ENCODE measurements at regions not wholly inside any gene's neighbourhood (a gene's known extent, or its start where the extent isn't known, plus 50 kb on each side); places are given as distances from the start of the nearest gene placed in this dataset.

DNA sequence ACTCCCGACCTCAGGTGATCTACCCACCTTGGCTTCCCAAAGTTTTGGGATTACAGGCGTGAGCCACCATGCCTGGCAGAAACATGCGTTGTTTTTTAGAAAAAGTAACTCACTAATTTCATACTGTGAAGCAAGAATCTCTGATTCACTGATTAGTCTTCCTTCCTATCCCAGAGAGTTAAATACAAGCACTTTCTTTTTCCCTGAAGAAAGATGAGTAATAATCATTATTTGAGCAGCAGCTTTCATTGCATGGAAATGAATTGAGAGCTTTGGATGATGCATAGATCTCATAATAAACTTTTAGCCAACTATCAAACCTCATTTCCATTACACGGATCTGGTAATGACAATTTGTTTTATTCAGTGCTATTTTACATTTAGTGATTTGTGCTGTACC is 892.5 kb upstream of the EYS start:
- CTCF ChIA-PET, result no interaction called here

GRCh38 chr6:66578362-66578761 is 871.3 kb upstream of the EYS start:
- POLR2A ChIA-PET, result no interaction called here
- H3K36me3 ChIP-seq (ENCODE audit: control insufficient read depth in 2 of 2, insufficient read depth in 1 of 2, low read length in 2 of 2), result no peaks in the 10 kb centered on the region
- no peaks in the 10 kb centered on the region for H3K9me3 ChIP-seq (ENCODE audit: control insufficient read depth, insufficient read depth, low read depth, low read length)
- CTCF ChIA-PET, result no interaction called here
- no peak overlapping the region for H3K27ac ChIP-seq (ENCODE audit: extremely low read depth, low read depth, low read length)
- TF ChIP-seq, protein P1, sequence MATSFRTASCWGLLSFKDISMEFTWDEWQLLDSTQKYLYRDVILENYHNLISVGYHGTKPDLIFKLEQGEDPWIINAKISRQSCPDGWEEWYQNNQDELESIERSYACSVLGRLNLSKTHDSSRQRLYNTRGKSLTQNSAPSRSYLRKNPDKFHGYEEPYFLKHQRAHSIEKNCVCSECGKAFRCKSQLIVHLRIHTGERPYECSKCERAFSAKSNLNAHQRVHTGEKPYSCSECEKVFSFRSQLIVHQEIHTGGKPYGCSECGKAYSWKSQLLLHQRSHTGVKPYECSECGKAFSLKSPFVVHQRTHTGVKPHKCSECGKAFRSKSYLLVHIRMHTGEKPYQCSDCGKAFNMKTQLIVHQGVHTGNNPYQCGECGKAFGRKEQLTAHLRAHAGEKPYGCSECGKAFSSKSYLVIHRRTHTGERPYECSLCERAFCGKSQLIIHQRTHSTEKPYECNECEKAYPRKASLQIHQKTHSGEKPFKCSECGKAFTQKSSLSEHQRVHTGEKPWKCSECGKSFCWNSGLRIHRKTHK (tag by site-specific recombination; IDR thresholded peaks at IDR 0.05), result no peak
- TF ChIP-seq ATF2 (tag by site-specific recombination; IDR thresholded peaks at IDR 0.05; ENCODE audit: low read depth) (0 out of 2 replicates have a peak, but pooled peaks have one; percentile 12), RBAK (tag by site-specific recombination; IDR thresholded peaks at IDR 0.05) (no peak), ZBTB17 (tag by site-specific recombination; IDR thresholded peaks at IDR 0.05) (no peak)
- no peak overlapping the region for H3K4me3 ChIP-seq (ENCODE audit: low read depth, low read length)
- H3K4me1 ChIP-seq (ENCODE audit: control insufficient read depth, insufficient read depth, low read length), result no peaks in the 10 kb centered on the region

More for the DNA sequence above, 892.5 kb upstream of the EYS start:
- Histone ChIP-seq H3K4me1 (ENCODE audit: control insufficient read depth, insufficient read depth, low read length) (no peaks in the 10 kb centered on the region), H3K36me3 (ENCODE audit: control insufficient read depth in 2 of 2, insufficient read depth in 1 of 2, low read length in 2 of 2) (no peaks in the 10 kb centered on the region), H3K4me3 (ENCODE audit: low read depth, low read length) (no peak overlapping the region), H3K27ac (ENCODE audit: extremely low read depth, low read depth, low read length) (no peak overlapping the region), H3K9me3 (ENCODE audit: control insufficient read depth, insufficient read depth, low read depth, low read length) (no peaks in the 10 kb centered on the region)
- TF ChIP-seq ZNF830 (tag by site-specific recombination; IDR thresholded peaks at IDR 0.05; ENCODE audit: low read depth) (no peak), ZNF623 (tag by site-specific recombination; IDR thresholded peaks at IDR 0.05) (no peak), MEIS1 (CRISPR knock-in tag; IDR thresholded peaks at IDR 0.05; ENCODE audit: borderline replicate concordance) (no peak), OSR2 (tag by site-specific recombination; IDR thresholded peaks at IDR 0.05) (no peak), ZNF785 (tag by site-specific recombination; IDR thresholded peaks at IDR 0.05) (no peak), ZNF677 (tag by site-specific recombination; IDR thresholded peaks at IDR 0.05) (no peak), ZNF747 (tag by site-specific recombination; IDR thresholded peaks at IDR 0.05) (no peak), SP2 (tag by site-specific recombination; IDR thresholded peaks at IDR 0.05) (no peak), ZNF792 (tag by site-specific recombination; IDR thresholded peaks at IDR 0.05) (no peak), GFI1B (tag by site-specific recombination; IDR thresholded peaks at IDR 0.05) (no peak), ZNF23 (tag by site-specific recombination; IDR thresholded peaks at IDR 0.05; ENCODE audit: borderline replicate concordance) (no peak), KLF9 (tag by site-specific recombination; IDR thresholded peaks at IDR 0.05; ENCODE audit: low read depth) (no peak), ZSCAN23 (tag by site-specific recombination; IDR thresholded peaks at IDR 0.05) (no peak), ZNF521 (tag by site-specific recombination; IDR thresholded peaks at IDR 0.05) (no peak), KLF1 (tag by site-specific recombination; IDR thresholded peaks at IDR 0.05) (no peak), ZNF10 (tag by site-specific recombination; IDR thresholded peaks at IDR 0.05) (no peak), ZNF202 (tag by site-specific recombination; IDR thresholded peaks at IDR 0.05; ENCODE audit: borderline replicate concordance) (no peak), ZNF350 (tag by site-specific recombination; IDR thresholded peaks at IDR 0.05) (no peak), ZNF513 (tag by site-specific recombination; IDR thresholded peaks at IDR 0.05) (no peak), ZNF146 (tag by site-specific recombination; IDR thresholded peaks at IDR 0.05) (no peak)
- POLR2A ChIA-PET, result no interaction called here

Data from HEK293 (cell line).